ENCODE measurements at regions not wholly inside any gene's neighbourhood (a gene's known extent, or its start where the extent isn't known, plus 50 kb on each side); places are given as distances from the start of the nearest gene placed in this dataset.

- ATAC-seq (ENCODE audit: low read depth), result no peak
- intact Hi-C loops (cut with micrococcal nuclease), result no loop called here
- no peak for DNase-seq
- Mint-ChIP-seq H3K4me3 (no peak overlapping the region), H3K27ac (no peak overlapping the region), H3K27me3 (no peaks in the 10 kb centered on the region), H3K9me3 (no peaks in the 10 kb centered on the region), H3K4me1 (no peaks in the 10 kb centered on the region), H3K36me3 (ENCODE audit: low read depth) (no peaks in the 10 kb centered on the region)
- CTCF ChIA-PET, result no interaction called here
- no peak for TF ChIP-seq CTCF (IDR thresholded peaks at IDR 0.05)
- POLR2A ChIA-PET, result no interaction called here
These were observed 658.7 kb downstream of the SOX5 start for GRCh38 chr12:23290627-23291330.

GRCh38 chr12:23303220-23303619 lies 646.2 kb downstream of the SOX5 start:
- ChIA-PET POLR2A (no interaction called here), CTCF (no interaction called here)
- no peaks in the 10 kb centered on the region for H3K27me3 Mint-ChIP-seq
- no peaks in the 10 kb centered on the region for H3K4me1 Mint-ChIP-seq
- no peak for DNase-seq
- peaks cover under 1% of the 10 kb centered on the region for H3K9me3 Mint-ChIP-seq
- H3K27ac Mint-ChIP-seq, result no peak overlapping the region
- no peak overlapping the region for H3K4me3 Mint-ChIP-seq
- no peak for ATAC-seq (ENCODE audit: low read depth)
- no peak for TF ChIP-seq CTCF (IDR thresholded peaks at IDR 0.05)
- no peaks in the 10 kb centered on the region for H3K36me3 Mint-ChIP-seq (ENCODE audit: low read depth)
- intact Hi-C loops (cut with micrococcal nuclease), result no loop called here

GRCh38 chr12:23303821-23304220 lies 645.6 kb downstream of the SOX5 start:
- ATAC-seq (ENCODE audit: low read depth) (no peak), DNase-seq (no peak)
- CTCF ChIA-PET, result no interaction called here
- H3K4me1 Mint-ChIP-seq, result no peaks in the 10 kb centered on the region
- no peaks in the 10 kb centered on the region for H3K36me3 Mint-ChIP-seq (ENCODE audit: low read depth)
- no peak overlapping the region for H3K4me3 Mint-ChIP-seq
- no peaks in the 10 kb centered on the region for H3K9me3 Mint-ChIP-seq
- POLR2A ChIA-PET, result no interaction called here
- no peaks in the 10 kb centered on the region for H3K27me3 Mint-ChIP-seq
- intact Hi-C loops (cut with micrococcal nuclease), result no loop called here
- TF ChIP-seq CTCF (IDR thresholded peaks at IDR 0.05), result no peak
- H3K27ac Mint-ChIP-seq, result no peak overlapping the region

GRCh38 chr12:23333938-23334337 lies 615.5 kb downstream of the SOX5 start:
- H3K27me3 Mint-ChIP-seq, result no peaks in the 10 kb centered on the region

GRCh38 chr12:23335593-23335992 lies 613.9 kb downstream of the SOX5 start:
- ChIA-PET CTCF (no interaction called here), POLR2A (no interaction called here)
- Mint-ChIP-seq H3K9me3 (no peaks in the 10 kb centered on the region), H3K36me3 (ENCODE audit: low read depth) (no peaks in the 10 kb centered on the region), H3K4me1 (no peaks in the 10 kb centered on the region), H3K4me3 (no peak overlapping the region), H3K27me3 (no peaks in the 10 kb centered on the region), H3K27ac (no peak overlapping the region)
- DNase-seq, result no peak
- intact Hi-C loops (cut with micrococcal nuclease), result no loop called here
- no peak for TF ChIP-seq CTCF (IDR thresholded peaks at IDR 0.05)
- ATAC-seq (ENCODE audit: low read depth), result no peak

More at GRCh38 chr12:23333938-23334337, 615.5 kb downstream of the SOX5 start:
- Mint-ChIP-seq H3K4me1 (no peaks in the 10 kb centered on the region), H3K27ac (no peak overlapping the region), H3K9me3 (no peaks in the 10 kb centered on the region), H3K36me3 (ENCODE audit: low read depth) (no peaks in the 10 kb centered on the region), H3K4me3 (no peak overlapping the region)
- ATAC-seq (ENCODE audit: low read depth) (no peak), DNase-seq (no peak)
- CTCF ChIA-PET, result no interaction called here
- no peak for TF ChIP-seq CTCF (IDR thresholded peaks at IDR 0.05)
- intact Hi-C loops (cut with micrococcal nuclease), result no loop called here
- POLR2A ChIA-PET, result no interaction called here
